ENCODE measurements at regions not wholly inside any gene's neighbourhood (a gene's known extent, or its start where the extent isn't known, plus 50 kb on each side); places are given as distances from the start of the nearest gene placed in this dataset.

DNA sequence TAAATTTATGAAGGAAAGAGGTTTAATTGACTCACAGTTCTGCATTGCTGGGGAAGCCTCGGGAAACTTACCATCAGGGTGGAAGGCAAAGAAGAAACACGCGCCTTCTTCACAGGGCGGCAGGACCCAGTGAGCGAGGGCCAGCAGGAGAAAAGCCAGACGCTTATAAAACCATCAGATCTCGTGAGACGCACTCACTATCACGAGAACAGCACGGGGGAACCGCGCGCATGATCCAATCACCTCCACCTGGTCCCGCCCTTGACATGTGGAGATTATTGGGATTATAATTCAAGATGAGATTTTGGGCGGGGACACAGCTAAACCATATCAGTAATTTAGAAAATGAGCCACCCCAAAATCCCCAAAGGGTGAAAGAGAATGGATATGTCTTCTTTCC is 187.1 kb downstream of the RAP2A start:
- H3K4me1 ChIP-seq (ENCODE audit: insufficient read depth, low read length): no peaks in the 10 kb centered on the region
- TF ChIP-seq CTCF (IDR thresholded peaks at IDR 0.05; ENCODE audit: insufficient read depth, low read depth, low read length): no peak
- peaks cover 15% of the 10 kb centered on the region for H3K27me3 Mint-ChIP-seq (ENCODE audit: low read depth, unreplicated experiment)

DNA sequence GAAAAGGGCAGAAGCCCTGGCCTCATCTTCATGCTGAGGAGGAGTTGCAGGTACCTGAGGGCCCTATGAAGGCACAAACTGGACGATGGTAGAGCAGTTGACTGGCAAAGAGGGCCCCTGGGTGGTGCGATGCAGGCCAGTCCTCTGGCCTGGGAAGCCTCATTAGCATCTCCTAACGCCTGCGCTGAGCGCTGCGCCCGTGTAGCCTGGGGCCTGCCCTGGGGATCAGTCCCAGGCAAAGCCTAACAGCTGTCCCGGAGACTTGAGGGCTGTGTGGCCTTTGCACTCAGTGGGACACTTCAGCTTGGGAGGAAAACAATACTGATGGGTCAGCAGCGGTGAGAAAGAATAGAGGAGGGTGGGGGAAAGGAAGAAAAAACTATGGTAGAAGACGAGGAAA is 187.7 kb downstream of the RAP2A start:
- FAIRE-seq (no peak), DNase-seq (ENCODE audit: low read depth) (no peak)
- Histone ChIP-seq H3K9ac (ENCODE audit: low read length) (no peak overlapping the region), H3K79me2 (ENCODE audit: insufficient read depth, low read length) (no peaks in the 10 kb centered on the region), H3K36me3 (ENCODE audit: insufficient read depth, low read length) (no peaks in the 10 kb centered on the region), H3K9me3 (ENCODE audit: insufficient read depth, low read depth, low read length) (no peaks in the 10 kb centered on the region), H3K27ac (ENCODE audit: low read depth, low read length) (no peak overlapping the region), H3K4me3 (ENCODE audit: insufficient read depth, low read depth, low read length) (no peak overlapping the region), H3K4me1 (ENCODE audit: insufficient read depth, low read length) (no peaks in the 10 kb centered on the region), H3K27me3 (ENCODE audit: insufficient read depth, low read length) (no peaks in the 10 kb centered on the region), H3K4me2 (ENCODE audit: low read length) (no peak overlapping the region), H4K20me1 (ENCODE audit: insufficient read depth, low read length) (no peaks in the 10 kb centered on the region), H2AFZ (ENCODE audit: low read depth, low read length) (no peak overlapping the region)
- no peak overlapping the region for H3K27ac Mint-ChIP-seq (ENCODE audit: unreplicated experiment)
- H3K27me3 Mint-ChIP-seq (ENCODE audit: low read depth, unreplicated experiment): peaks cover 12% of the 10 kb centered on the region
- H3K36me3 Mint-ChIP-seq (ENCODE audit: low read depth, unreplicated experiment): no peaks in the 10 kb centered on the region
- H3K9me3 Mint-ChIP-seq (ENCODE audit: unreplicated experiment): peaks cover 2% of the 10 kb centered on the region
- H3K4me3 Mint-ChIP-seq (ENCODE audit: unreplicated experiment): no peak overlapping the region
- H3K4me1 Mint-ChIP-seq (ENCODE audit: low read depth, unreplicated experiment): peaks cover 9% of the 10 kb centered on the region
- TF ChIP-seq EZH2 (IDR thresholded peaks at IDR 0.05; ENCODE audit: insufficient read depth, low read length) (no peak), CTCF (IDR thresholded peaks at IDR 0.05; ENCODE audit: insufficient read depth, low read depth, low read length) (no peak)

More for the DNA sequence above, 187.1 kb downstream of the RAP2A start:
- no peak overlapping the region for H3K4me3 Mint-ChIP-seq (ENCODE audit: unreplicated experiment)
- no peaks in the 10 kb centered on the region for H3K27me3 ChIP-seq (ENCODE audit: insufficient read depth, low read length)
- H3K9me3 Mint-ChIP-seq (ENCODE audit: unreplicated experiment): peaks cover 2% of the 10 kb centered on the region
- H3K27ac Mint-ChIP-seq (ENCODE audit: unreplicated experiment): no peak overlapping the region
- H3K4me2 ChIP-seq (ENCODE audit: low read length): no peak overlapping the region
- no peaks in the 10 kb centered on the region for H4K20me1 ChIP-seq (ENCODE audit: insufficient read depth, low read length)
- no peak for DNase-seq (ENCODE audit: low read depth)
- H3K79me2 ChIP-seq (ENCODE audit: insufficient read depth, low read length): no peaks in the 10 kb centered on the region
- H3K36me3 ChIP-seq (ENCODE audit: insufficient read depth, low read length): no peaks in the 10 kb centered on the region
- no peak overlapping the region for H3K9ac ChIP-seq (ENCODE audit: low read length)
- no peak overlapping the region for H3K27ac ChIP-seq (ENCODE audit: low read depth, low read length)
- no peak overlapping the region for H2AFZ ChIP-seq (ENCODE audit: low read depth, low read length)
- H3K36me3 Mint-ChIP-seq (ENCODE audit: low read depth, unreplicated experiment): no peaks in the 10 kb centered on the region
- FAIRE-seq: no peak
- peaks cover 9% of the 10 kb centered on the region for H3K4me1 Mint-ChIP-seq (ENCODE audit: low read depth, unreplicated experiment)
- no peaks in the 10 kb centered on the region for H3K9me3 ChIP-seq (ENCODE audit: insufficient read depth, low read depth, low read length)
- H3K4me3 ChIP-seq (ENCODE audit: insufficient read depth, low read depth, low read length): no peak overlapping the region

DNA sequence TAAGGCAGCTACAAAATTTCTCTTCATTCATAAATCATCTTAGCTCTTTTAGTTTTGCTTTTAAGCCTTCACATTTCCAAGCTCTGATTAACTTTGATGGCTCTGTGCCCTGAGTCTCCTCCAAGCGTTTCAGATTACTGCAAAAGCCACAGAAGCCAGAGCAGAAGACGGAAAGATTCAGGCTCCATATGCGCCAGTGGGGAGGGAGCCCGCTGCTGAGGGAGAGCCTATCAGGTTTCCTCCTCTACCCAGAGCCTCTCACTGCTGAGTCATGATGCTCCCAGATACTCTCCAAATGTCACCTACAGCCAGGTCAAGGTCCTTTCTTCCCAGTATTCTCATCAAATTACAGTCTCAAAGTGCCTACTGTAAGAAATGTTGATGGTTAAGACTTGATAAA is 193.6 kb downstream of the RAP2A start:
- H3K36me3 Mint-ChIP-seq (ENCODE audit: low read depth, unreplicated experiment): no peaks in the 10 kb centered on the region

More for the DNA sequence above, 193.6 kb downstream of the RAP2A start:
- TF ChIP-seq EZH2 (IDR thresholded peaks at IDR 0.05; ENCODE audit: insufficient read depth, low read length): no peak
- no peak for TF ChIP-seq CTCF (IDR thresholded peaks at IDR 0.05; ENCODE audit: insufficient read depth, low read depth, low read length)
- no peak overlapping the region for H2AFZ ChIP-seq (ENCODE audit: low read depth, low read length)
- H3K4me1 ChIP-seq (ENCODE audit: insufficient read depth, low read length): no peaks in the 10 kb centered on the region
- H3K27ac ChIP-seq (ENCODE audit: low read depth, low read length): no peak overlapping the region
- no peak overlapping the region for H3K4me3 Mint-ChIP-seq (ENCODE audit: unreplicated experiment)
- no peaks in the 10 kb centered on the region for H3K4me1 Mint-ChIP-seq (ENCODE audit: low read depth, unreplicated experiment)
- H3K9me3 Mint-ChIP-seq (ENCODE audit: unreplicated experiment): peaks cover 14% of the 10 kb centered on the region
- no peaks in the 10 kb centered on the region for H3K79me2 ChIP-seq (ENCODE audit: insufficient read depth, low read length)
- FAIRE-seq (no peak), DNase-seq (ENCODE audit: low read depth) (peak; percentile 83)
- no peaks in the 10 kb centered on the region for H3K36me3 ChIP-seq (ENCODE audit: insufficient read depth, low read length)
- no peaks in the 10 kb centered on the region for H3K27me3 ChIP-seq (ENCODE audit: insufficient read depth, low read length)
- no peak overlapping the region for H3K4me3 ChIP-seq (ENCODE audit: insufficient read depth, low read depth, low read length)
- H4K20me1 ChIP-seq (ENCODE audit: insufficient read depth, low read length): no peaks in the 10 kb centered on the region
- H3K9me3 ChIP-seq (ENCODE audit: insufficient read depth, low read depth, low read length): no peaks in the 10 kb centered on the region
- H3K27ac Mint-ChIP-seq (ENCODE audit: unreplicated experiment): peak overlapping the region; percentile 7
- no peak overlapping the region for H3K4me2 ChIP-seq (ENCODE audit: low read length)
- peaks cover 15% of the 10 kb centered on the region for H3K27me3 Mint-ChIP-seq (ENCODE audit: low read depth, unreplicated experiment)
- H3K9ac ChIP-seq (ENCODE audit: low read length): no peak overlapping the region
